A673 (cell line): ENCODE measurements at regions not wholly inside any gene's neighbourhood (a gene's known extent, or its start where the extent isn't known, plus 50 kb on each side); places are given as distances from the start of the nearest gene placed in this dataset.

Experiments
- BruUV-seq: library from RNA; stranded (reverse); fragments of 400-500 nt; replicated peaks from 2 replicates; lab custom pipeline; 2021; lab: Mats Ljungman, UMichigan
- CTCF ChIA-PET: fragments of 300-600 bp; sonication (Branson Sonifier 250); formaldehyde crosslinking; loops from one replicate; lab custom pipeline; 2022; ENCODE audit warnings: antibody characterized with exemption; lab: Charles Lee
- POLR2A ChIA-PET: fragments of 300-600 bp; sonication (Branson Sonifier 250); formaldehyde crosslinking; loops from one replicate; lab custom pipeline; 2022; ENCODE audit warnings: antibody characterized with exemption; ENCODE audit not compliant: low non-redundant PET; lab: Charles Lee
- DNase-seq: peaks from one replicate; pipeline ENCODE4 v3.0.0-alpha.2; 2015; ENCODE audit warnings: low spot score
- H3K27ac ChIP-seq: fragments of 200-600 bp; sonication (generic); 2 replicates; pipeline ENCODE4 v1.5.1; 2016; ENCODE audit warnings: mixed run types, low read depth, mild to moderate bottlenecking, mixed read lengths, antibody characterized with exemption, low read length; ENCODE audit not compliant: poor library complexity, severe bottlenecking
- H3K27me3 ChIP-seq: fragments of 200-600 bp; sonication (generic); replicated peaks from 2 replicates; pipeline ENCODE4 v1.6.1; 2017; ENCODE audit warnings: mixed run types, low read depth, mild to moderate bottlenecking, mixed read lengths, antibody characterized with exemption, low read length; ENCODE audit not compliant: insufficient read depth, poor library complexity
- H3K36me3 ChIP-seq: fragments of 200-600 bp; sonication (generic); 2 replicates; pipeline ENCODE4 v1.6.1; 2016; ENCODE audit warnings: mixed run types, mild to moderate bottlenecking, mixed read lengths, antibody characterized with exemption, low read length; ENCODE audit not compliant: insufficient read depth, poor library complexity, severe bottlenecking
- H3K4me1 ChIP-seq: fragments of 200-600 bp; sonication (generic); 2 replicates; pipeline ENCODE4 v1.6.1; 2017; ENCODE audit warnings: mixed run types, mild to moderate bottlenecking, mixed read lengths, antibody characterized with exemption, low read length; ENCODE audit not compliant: insufficient read depth, poor library complexity, severe bottlenecking
- H3K4me3 ChIP-seq: fragments of 200-600 bp; sonication (generic); 2 replicates; pipeline ENCODE4 v1.5.1; 2016; ENCODE audit warnings: low read depth, mixed run types, mild to moderate bottlenecking, mixed read lengths, low read length; ENCODE audit not compliant: poor library complexity, severe bottlenecking
- H3K9me3 ChIP-seq: fragments of 200-600 bp; sonication (generic); 2 replicates; pipeline ENCODE4 v1.6.1; 2016; ENCODE audit warnings: mixed run types, low read depth, mild to moderate bottlenecking, mixed read lengths, antibody characterized with exemption, low read length; ENCODE audit not compliant: poor library complexity, severe bottlenecking
- EZH2 ChIP-seq: fragments of 200-600 bp; sonication (generic); IDR thresholded peaks from 2 replicates; pipeline ENCODE4 v1.6.1; 2017; ENCODE audit warnings: borderline replicate concordance, low read depth, mild to moderate bottlenecking, mixed read lengths, antibody characterized with exemption, low read length; ENCODE audit not compliant: poor library complexity, severe bottlenecking
- intact Hi-C: fragments of 100-400 bp; cut with micrococcal nuclease; formaldehyde crosslinking; loops from one replicate; pipeline ENCODE4 v1.10.0; 2022; ENCODE audit not compliant: unreplicated experiment
- TF ChIP-seq, protein P1 (sequence below): fragments of 300-800, 200-600 bp; sonication (generic); conservative IDR thresholded peaks from 2 replicates; pipeline ENCODE4 v1.5.1; 2017; ENCODE audit warnings: low read depth, mild to moderate bottlenecking, antibody characterized with exemption, low read length, moderate library complexity, mixed read lengths

DNA sequence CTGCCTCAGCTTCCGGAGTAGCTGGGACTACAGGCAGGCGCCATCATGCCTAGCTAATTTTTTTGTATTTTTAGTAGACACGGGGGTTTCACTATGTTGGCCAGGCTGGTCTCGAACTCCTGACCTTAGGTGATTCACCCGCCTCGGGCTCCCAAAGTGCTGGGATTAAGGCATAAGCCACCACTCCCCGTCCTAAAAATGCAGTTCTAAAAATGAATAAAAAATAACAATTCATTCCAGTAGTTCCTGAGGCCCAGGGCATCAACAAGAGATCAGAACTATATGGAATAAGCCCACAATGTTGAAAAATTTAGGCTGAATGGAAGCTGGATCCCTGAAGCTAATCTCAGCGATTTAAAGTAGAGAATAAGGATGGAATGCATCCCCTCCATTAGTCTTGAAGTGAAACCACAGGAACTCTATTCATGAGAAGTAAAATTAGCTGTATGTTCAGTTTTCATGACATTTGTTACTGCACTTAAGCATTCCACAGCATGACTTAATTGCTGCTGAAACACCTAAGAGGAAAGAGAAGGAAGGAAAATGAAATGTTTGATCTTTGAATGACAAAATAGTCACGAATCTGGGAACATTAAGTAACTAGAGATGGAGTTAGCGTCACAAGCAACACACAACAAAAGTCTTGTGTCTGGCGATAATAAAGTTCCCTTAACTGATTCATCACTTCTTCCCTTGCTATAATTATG lies 80.4 kb upstream of the RIPOR2 start:
- BruUV-seq: no TSS peak
- H3K9me3 ChIP-seq: no peaks in the 10 kb centered on the region
- no peaks in the 10 kb centered on the region for H3K36me3 ChIP-seq
- H3K4me3 ChIP-seq: no peak overlapping the region
- ChIA-PET POLR2A (no interaction called here), CTCF (no interaction called here)
- no peak for DNase-seq
- no peak overlapping the region for H3K27ac ChIP-seq
- intact Hi-C loops: loop anchor here (5.0 kb wide), 1 partner anchor 159 kb away; no protein-coding TSS in a partner anchor
- H3K4me1 ChIP-seq: no peaks in the 10 kb centered on the region
- TF ChIP-seq EZH2: no peak
- TF ChIP-seq, protein P1, sequence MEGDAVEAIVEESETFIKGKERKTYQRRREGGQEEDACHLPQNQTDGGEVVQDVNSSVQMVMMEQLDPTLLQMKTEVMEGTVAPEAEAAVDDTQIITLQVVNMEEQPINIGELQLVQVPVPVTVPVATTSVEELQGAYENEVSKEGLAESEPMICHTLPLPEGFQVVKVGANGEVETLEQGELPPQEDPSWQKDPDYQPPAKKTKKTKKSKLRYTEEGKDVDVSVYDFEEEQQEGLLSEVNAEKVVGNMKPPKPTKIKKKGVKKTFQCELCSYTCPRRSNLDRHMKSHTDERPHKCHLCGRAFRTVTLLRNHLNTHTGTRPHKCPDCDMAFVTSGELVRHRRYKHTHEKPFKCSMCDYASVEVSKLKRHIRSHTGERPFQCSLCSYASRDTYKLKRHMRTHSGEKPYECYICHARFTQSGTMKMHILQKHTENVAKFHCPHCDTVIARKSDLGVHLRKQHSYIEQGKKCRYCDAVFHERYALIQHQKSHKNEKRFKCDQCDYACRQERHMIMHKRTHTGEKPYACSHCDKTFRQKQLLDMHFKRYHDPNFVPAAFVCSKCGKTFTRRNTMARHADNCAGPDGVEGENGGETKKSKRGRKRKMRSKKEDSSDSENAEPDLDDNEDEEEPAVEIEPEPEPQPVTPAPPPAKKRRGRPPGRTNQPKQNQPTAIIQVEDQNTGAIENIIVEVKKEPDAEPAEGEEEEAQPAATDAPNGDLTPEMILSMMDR: no peak
- no peaks in the 10 kb centered on the region for H3K27me3 ChIP-seq

DNA sequence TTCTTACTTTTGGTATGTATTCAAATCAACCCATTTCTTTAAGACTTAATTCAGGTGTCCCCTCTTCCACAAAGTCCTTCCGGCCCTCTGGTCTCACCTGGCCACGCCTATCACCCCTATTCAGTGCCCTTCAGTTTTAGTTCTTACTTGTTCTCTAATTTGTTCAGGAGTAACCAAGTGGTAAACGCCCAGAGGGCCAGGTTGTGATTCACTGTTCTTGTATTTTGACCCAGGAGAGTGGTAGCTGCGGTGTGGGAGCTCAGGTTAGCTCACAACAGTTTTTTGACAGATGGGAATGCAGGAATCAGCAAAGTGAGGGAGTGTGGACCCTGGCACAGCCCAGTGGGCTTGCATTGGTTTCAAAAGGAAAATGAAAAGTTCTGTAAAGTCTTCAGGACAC lies 81.7 kb upstream of the RIPOR2 start:
- TF ChIP-seq EZH2: no peak
- TF ChIP-seq, protein P1: no peak
- POLR2A ChIA-PET: interaction anchor here (0.5 kb wide), 1 partner anchor 162 kb away, joined by 3 read pairs; no protein-coding TSS in a partner anchor
- intact Hi-C loops: loop anchor here (5.0 kb wide), 1 partner anchor 160 kb away; no protein-coding TSS in a partner anchor
- Histone ChIP-seq H3K27me3 (no peaks in the 10 kb centered on the region), H3K4me1 (no peaks in the 10 kb centered on the region), H3K36me3 (no peaks in the 10 kb centered on the region), H3K27ac (no peak overlapping the region), H3K4me3 (no peak overlapping the region), H3K9me3 (no peaks in the 10 kb centered on the region)
- DNase-seq: no peak
- no TSS peak for BruUV-seq
- CTCF ChIA-PET: interaction anchor here (0.5 to 1.5 kb wide), 2 partner anchors 52 to 162 kb away, joined by 7 read pairs; no protein-coding TSS in a partner anchor

DNA sequence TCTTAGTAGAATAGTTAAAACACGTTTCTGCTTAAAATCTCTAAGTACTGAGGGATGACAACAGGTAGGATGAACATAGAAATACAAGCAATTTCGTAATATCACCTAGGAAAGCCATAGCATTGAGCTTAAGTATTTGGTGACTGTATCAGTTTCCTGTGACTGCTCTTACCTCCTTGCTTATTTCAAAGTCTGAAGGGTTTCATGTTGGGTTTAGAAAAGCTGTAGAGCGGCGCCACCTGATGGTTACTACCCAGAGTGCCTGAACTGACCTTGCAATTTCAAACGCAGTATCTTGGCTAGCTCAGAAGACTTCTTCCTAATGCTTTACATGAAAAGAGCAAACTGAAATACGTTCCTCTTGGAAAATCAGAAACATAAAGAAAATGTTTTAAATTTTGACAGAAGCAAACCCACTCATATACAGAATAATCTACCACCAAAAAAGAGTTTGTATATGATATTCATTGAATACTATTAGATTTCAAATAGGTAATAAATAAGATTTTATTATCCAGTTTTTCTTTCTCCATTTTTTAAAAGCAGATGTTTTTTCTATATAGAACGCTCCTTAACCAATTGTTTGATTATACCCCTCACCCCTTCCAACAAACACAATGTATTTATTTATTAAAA lies 82.3 kb upstream of the RIPOR2 start:
- CTCF ChIA-PET: interaction anchor here (0.5 to 1.5 kb wide), 2 partner anchors 51 to 162 kb away, joined by 7 read pairs; no protein-coding TSS in a partner anchor
- Histone ChIP-seq H3K4me3 (no peak overlapping the region), H3K27ac (no peak overlapping the region), H3K4me1 (no peaks in the 10 kb centered on the region), H3K9me3 (no peaks in the 10 kb centered on the region), H3K27me3 (no peaks in the 10 kb centered on the region), H3K36me3 (no peaks in the 10 kb centered on the region)
- BruUV-seq: no TSS peak
- intact Hi-C loops: loop anchor here (5.0 kb wide), 1 partner anchor 161 kb away; no protein-coding TSS in a partner anchor
- POLR2A ChIA-PET: interaction anchor here (0.5 kb wide), 1 partner anchor 162 kb away, joined by 3 read pairs; no protein-coding TSS in a partner anchor
- TF ChIP-seq, protein P1: peak; percentile 62
- TF ChIP-seq EZH2: no peak
- DNase-seq: peak; percentile 46
